NCI-H226 (cell line): ENCODE measurements at regions not wholly inside any gene's neighbourhood (a gene's known extent, or its start where the extent isn't known, plus 50 kb on each side); places are given as distances from the start of the nearest gene placed in this dataset.
"Not testable (repeated sequence)": the region's sequence is repeated elsewhere in the genome, so short reads cannot be mapped to it uniquely, and the experiment has no call there.

ENCODE experiments used
- DNase-seq: peaks from one replicate; pipeline ENCODE4 v3.0.0-alpha.2; 2015

- no peak for DNase-seq
Observed at GRCh38 chr22:35138521-35138920, 72.6 kb downstream of the ISX start.

DNA sequence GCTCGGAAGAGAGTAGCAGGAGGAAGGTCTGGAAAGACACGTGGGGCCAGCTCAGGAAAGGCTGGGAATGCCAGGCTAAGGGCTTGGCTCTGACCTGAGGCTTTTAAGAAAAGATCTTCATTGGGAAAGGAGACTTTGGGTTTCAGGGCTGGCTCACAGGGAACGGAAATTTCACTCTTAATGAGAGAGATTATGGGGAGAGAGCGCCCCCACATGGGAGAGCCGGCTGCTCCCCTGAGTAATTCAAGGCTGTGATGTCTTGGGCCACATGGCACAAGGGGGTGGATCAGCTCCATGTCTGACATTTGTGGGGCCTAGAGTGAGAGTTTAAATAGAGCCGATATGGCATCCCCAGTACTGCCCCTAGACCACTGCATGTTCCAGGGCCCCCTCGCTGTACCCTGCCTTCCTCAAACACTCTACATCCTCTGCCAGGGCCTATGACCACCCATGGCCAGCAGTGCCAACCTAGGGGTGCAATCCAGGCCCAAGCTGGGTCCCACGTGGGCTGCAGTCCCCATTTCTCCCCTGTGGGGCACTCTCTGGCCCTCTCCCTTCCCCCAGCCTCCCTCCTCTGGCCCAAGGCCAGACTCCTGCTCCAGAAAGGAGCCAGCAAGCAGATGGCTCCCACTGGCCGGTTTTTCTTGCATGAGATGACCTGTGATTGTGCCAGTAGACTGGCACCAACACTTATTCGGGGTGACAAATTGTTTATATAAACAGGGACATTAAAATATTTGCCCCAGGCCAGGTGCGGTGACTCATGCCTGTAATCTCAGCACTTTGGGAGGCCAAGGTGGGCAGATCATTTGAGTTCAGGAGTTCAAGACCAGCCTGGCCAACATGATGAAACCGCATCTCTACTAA lies 75.2 kb downstream of the ISX start:
- peak; percentile 2 for DNase-seq

DNA sequence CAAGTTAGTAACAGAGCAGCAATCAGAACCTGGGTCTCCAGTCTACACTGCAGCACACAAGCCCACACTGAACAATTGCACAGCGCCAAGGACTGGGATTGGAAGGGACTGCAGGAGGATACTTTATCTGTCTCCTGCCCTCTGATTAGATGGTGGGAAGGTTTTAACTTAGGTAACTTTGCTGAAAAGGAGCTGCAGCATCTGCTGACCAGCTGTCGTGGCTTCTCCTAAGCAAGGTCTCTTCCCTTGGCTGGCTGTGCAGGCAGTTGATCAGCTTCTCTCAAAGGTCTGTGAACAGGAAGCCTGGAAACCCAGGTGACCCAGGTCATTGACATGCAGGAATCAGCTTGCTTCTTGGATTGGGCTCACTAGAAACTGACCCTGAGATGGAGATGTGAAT lies 82.4 kb downstream of the ISX start:
- no peak for DNase-seq

- DNase-seq: no peak
Observed at GRCh38 chr22:35148866-35149548, 83.0 kb downstream of the ISX start.

DNA sequence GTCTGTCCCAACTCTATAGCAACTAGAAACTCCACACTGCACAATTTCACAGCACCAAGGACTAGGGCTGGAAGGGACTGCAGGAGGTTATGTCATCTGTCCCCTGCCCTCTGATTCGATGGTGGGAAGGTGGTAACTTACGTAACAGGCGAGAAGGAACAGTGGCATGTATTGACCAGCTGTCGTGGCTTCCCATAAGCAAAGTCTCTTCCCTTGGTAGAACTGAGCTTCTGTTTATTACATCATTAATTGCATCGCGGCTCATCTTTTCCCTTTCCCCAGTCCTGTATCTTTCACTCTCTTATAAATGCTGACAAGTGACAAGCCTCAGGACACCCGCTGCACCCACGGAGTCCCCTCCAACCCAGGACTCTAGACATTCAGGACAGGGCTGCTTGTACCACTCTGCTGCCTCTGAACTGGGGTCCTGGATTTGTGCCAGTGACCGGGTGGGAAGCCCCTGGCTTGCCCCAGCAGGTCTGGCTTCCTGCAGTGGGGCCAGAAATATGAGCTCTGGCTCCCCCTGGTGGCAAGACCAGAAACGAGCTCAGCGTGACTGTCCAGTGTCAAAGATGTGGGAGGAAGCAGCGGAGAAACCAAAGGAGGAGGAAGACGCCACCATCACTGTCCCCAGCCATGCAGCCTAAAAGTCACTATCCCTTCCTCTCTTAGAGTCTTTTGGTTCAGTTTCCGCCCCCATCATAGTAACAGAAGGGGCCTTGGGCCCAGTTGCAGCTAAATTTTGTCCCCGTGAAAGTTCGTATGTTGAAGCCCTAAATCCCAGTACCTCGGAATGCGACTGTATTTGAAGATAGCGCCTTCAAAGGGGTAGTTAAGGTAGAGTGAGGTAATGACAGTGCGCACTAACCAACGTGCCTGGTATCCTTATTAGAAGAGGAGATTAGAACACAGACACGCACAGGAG lies 84.5 kb downstream of the ISX start:
- no peak for DNase-seq

DNA sequence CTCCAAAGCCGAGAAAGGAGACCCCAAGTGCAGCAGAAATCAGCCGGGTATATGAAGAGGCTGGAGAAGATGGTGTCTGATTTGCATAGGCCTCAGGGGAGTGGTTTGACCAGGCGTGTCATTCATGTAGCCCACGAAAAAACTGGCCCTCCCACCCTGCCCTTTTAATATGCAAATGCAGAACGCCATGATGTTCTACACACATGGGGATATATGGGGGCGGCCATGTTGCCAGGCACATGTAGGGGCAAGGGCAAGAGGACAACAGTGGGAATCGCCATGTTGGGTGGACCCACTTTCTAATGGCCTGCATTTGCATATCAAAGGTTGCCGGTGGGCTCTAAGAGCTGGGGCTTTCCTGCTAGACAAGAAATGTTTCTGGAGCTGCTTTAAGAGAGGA lies 86.4 kb downstream of the ISX start:
- no peak for DNase-seq

GRCh38 chr22:35154937-35155387 lies 89.0 kb downstream of the ISX start:
- DNase-seq: peak; percentile 6

DNA sequence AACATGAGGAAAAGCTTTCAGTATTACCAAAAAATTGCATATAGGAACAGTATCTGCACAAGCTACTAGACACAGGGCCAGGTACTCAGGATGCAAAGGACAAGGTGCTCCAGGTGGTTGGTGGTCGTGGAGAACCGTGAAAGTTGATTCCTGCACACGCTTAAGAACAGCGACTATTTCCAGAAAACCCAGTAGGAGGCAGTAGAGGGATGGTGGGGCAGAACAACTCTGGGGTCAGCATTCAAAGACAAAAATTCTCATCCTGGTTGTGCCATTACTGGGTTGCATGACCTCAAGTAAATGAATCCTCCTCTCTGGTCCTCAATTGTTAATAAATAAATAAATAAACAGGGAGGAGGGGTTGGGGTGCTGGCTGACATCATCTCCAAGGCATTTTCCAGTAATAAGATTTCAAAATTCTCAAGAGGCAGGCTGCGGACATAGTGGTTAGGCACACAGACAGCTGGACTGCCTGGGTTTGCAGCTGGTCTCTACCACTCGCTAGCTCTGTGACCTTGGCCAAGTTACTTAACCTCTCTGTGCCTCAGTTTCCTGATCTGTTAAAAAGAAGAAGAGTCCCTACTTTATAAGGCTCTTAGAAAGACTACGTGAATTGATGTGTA lies 89.6 kb downstream of the ISX start:
- no peak for DNase-seq

GRCh38 chr22:35156945-35157344 lies 91.0 kb downstream of the ISX start:
- DNase-seq: no peak

DNA sequence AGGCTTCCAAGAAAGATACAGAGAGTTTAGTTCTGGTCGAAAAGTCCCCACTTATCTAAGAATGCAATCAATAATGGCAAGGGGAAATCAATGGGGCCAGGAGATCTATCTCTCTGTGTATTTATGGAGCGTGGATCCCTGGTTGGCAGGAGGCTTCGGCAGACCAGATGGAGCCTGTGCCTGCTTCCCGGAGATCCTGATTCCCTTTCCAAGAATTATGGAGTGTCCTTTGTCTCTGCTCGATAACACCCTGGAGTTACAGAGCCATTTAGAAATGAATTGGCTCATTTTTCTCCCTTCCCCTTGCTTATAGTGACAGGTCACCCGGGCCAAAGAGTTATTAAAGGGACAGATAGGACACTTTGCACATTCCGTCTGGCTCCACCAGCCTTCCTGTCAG lies 92.4 kb downstream of the ISX start:
- DNase-seq: no peak

DNA sequence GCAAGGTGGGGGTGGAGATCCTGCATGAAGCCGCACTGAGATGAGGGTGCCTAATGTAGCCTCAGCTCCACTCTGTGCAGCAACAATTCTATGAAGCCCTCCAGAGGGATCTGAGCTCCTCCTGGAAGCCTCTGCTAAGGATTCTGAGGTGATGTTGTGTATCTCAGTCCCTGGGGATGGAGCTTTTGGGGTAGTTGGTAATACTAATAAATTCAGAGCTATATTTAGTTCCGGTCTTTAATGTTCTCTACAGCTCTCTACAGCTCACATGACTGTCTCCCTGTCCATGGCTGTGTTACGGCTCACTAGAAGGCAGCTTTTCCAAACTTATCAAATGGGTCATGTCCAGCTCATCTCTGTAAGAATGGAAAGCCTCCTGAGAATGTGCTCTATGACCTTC lies 93.4 kb downstream of the ISX start:
- DNase-seq: no peak

- no peak for DNase-seq
Observed at GRCh38 chr22:35160268-35160667, 94.3 kb downstream of the ISX start.

DNA sequence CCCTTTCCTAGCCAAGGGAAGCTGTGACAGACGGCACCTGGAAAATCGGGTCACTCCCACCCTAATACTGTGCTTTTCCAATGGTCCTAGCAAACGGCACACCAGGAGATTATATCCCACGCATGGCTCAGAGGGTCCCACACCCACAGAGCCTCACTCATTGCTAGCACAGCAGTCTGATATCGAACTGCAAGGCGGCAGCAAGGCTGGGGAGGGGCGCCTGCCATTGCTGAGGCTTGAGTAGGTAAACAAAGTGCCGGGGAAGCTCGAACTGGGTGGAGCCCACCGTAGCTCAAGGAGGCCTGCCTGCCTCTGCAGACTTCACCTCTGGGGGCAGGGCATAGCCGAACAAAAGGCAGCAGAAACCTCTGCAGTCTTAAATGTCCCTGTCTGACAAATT lies 91.4 kb upstream of the HMGXB4 start:
- not testable (repeated sequence) for DNase-seq

- no peak for DNase-seq
Observed at GRCh38 chr22:35170716-35171697, 86.3 kb upstream of the HMGXB4 start.

DNA sequence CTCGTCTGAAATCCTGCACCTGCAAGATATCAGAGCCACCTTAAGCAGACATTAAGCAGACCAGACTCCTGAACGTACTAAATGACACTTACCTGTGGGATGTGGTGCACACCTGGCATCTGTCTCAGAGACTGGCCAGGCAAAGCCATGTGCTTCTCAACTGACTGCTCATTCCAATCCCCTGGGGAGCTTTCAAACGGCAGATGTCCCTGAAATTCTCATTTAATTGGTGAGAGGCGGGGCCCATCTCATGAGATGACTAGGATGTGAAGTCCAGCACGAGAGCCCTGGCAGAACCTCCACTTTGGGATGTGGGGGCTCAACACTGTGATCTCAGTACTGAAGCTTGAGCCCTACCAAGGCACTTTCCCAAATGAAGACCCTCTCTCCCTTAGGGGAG lies 84.9 kb upstream of the HMGXB4 start:
- no peak for DNase-seq

DNA sequence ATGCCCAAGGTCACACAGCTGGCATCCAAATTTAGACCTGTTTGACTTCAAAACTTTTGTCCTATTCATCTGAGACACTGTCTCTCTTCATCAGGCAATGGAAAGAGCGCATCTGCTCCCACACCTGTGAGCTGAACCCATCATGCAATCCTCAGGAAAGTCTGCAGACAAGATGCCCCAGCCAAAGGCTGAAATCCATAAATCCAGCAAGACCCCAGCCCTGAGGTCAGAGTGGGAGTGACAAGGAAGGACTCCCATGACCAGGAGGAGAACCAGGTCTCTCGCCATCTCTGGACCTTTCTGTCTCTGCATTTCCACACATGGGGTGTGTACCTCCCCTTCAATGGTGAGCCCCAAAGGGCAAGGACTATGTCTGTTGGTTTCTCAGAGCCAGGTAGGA lies 83.6 kb upstream of the HMGXB4 start:
- no peak for DNase-seq

- no peak for DNase-seq
Observed at GRCh38 chr22:35174401-35175038, 82.8 kb upstream of the HMGXB4 start.

GRCh38 chr22:35175392-35175791 lies 81.9 kb upstream of the HMGXB4 start:
- DNase-seq: no peak

- DNase-seq: no peak
Observed at GRCh38 chr22:35177811-35178210, 79.5 kb upstream of the HMGXB4 start.

DNA sequence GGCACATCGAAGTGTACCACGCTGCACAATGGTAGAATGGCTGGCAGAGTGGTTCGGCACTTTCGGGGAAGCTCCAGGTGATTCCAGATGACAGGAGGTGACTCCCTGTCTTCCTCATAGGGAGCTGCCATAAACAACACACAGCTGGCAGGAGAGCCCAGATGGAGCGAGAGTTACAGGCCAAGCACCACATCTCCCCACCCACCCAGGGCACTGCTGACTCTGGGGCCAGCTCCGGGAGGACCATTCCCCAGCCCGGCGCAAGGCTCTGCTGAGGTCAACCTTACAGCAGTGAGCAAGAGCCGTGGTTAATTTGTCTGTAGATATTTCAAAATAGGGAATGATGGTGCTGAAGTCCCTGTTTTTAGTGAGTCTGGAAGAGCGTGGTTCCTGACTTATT lies 78.8 kb upstream of the HMGXB4 start:
- DNase-seq: no peak

GRCh38 chr22:35183917-35184316 lies 73.4 kb upstream of the HMGXB4 start:
- no peak for DNase-seq
